GM21367 (cell line): ENCODE measurements at regions not wholly inside any gene's neighbourhood (a gene's known extent, or its start where the extent isn't known, plus 50 kb on each side); places are given as distances from the start of the nearest gene placed in this dataset.

Experiments
- ATAC-seq: cut with Tn5 transposase; IDR thresholded peaks from one replicate; pipeline ENCODE4 v1.9.1; 2021; ENCODE audit not compliant: unreplicated experiment

- ATAC-seq: no peak
These were observed 50.7 kb upstream of the PDE4B start for GRCh38 chr1:65741993-65742392.
